ENCODE measurements at regions not wholly inside any gene's neighbourhood (a gene's known extent, or its start where the extent isn't known, plus 50 kb on each side); places are given as distances from the start of the nearest gene placed in this dataset.

- DNase-seq (ENCODE audit: low read depth): no peak
Observed at GRCh38 chr1:111556325-111557037, 53.0 kb upstream of the ADORA3 start.

- DNase-seq (ENCODE audit: low read depth): peak; percentile 68
Observed at GRCh38 chr1:111559736-111560279, 56.4 kb upstream of the ADORA3 start.

GRCh38 chr1:111561328-111561727, 57.9 kb upstream of the ADORA3 start:
- DNase-seq (ENCODE audit: low read depth): no peak

GRCh38 chr1:111563619-111564018, 56.0 kb upstream of the RAP1A start:
- peak; percentile 81 for DNase-seq (ENCODE audit: low read depth)

GRCh38 chr1:111565079-111565478, 54.5 kb upstream of the RAP1A start:
- DNase-seq (ENCODE audit: low read depth): peak; percentile 91

- peak; percentile 31 for DNase-seq (ENCODE audit: low read depth)
Observed at GRCh38 chr1:111565968-111566367, 53.6 kb upstream of the RAP1A start.

GRCh38 chr1:111568160-111568647, 51.4 kb upstream of the RAP1A start:
- DNase-seq (ENCODE audit: low read depth): no peak
